ENCODE measurements at regions not wholly inside any gene's neighbourhood (a gene's known extent, or its start where the extent isn't known, plus 50 kb on each side); places are given as distances from the start of the nearest gene placed in this dataset.

DNA sequence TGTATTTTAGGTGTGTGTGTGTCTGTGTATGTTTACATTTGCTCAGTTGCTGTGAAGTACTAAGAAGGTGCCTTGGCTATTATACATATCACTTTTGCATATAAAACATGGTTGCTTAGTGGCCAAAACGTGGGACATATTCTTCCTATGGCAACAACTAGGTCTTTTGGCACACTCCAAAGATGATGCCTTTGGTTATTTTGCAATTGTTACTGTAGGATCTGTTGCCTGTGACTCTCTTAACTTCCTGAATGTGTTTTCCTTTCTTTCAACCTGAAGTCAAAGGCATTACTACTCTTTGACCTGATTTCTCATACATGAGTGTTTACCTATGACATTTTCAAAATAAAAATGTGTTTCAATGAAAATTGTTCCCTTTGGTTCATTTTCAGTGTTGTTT is 160.5 kb downstream of the UBE2E3 start:
- TF ChIP-seq, protein P1, sequence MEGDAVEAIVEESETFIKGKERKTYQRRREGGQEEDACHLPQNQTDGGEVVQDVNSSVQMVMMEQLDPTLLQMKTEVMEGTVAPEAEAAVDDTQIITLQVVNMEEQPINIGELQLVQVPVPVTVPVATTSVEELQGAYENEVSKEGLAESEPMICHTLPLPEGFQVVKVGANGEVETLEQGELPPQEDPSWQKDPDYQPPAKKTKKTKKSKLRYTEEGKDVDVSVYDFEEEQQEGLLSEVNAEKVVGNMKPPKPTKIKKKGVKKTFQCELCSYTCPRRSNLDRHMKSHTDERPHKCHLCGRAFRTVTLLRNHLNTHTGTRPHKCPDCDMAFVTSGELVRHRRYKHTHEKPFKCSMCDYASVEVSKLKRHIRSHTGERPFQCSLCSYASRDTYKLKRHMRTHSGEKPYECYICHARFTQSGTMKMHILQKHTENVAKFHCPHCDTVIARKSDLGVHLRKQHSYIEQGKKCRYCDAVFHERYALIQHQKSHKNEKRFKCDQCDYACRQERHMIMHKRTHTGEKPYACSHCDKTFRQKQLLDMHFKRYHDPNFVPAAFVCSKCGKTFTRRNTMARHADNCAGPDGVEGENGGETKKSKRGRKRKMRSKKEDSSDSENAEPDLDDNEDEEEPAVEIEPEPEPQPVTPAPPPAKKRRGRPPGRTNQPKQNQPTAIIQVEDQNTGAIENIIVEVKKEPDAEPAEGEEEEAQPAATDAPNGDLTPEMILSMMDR (IDR thresholded peaks at IDR 0.05), result no peak
- TF ChIP-seq POLR2A (IDR thresholded peaks at IDR 0.05) (no peak), EP300 (IDR thresholded peaks at IDR 0.05) (no peak)
